HEK293T (cell line): ENCODE measurements at regions not wholly inside any gene's neighbourhood (a gene's known extent, or its start where the extent isn't known, plus 50 kb on each side); places are given as distances from the start of the nearest gene placed in this dataset.

Experiments used
- BHLHE40 ChIP-seq: fragments of 450-650 bp; IDR thresholded peaks from 2 replicates; pipeline ENCODE4 v1.6.1; 2016; ENCODE audit warnings: mild to moderate bottlenecking, moderate library complexity, borderline replicate concordance
- CTBP1 ChIP-seq: fragments of 450-650 bp; IDR thresholded peaks from 2 replicates; pipeline ENCODE4 v1.6.1; 2016; ENCODE audit warnings: borderline replicate concordance
- ELF4 ChIP-seq: fragments of 450-650 bp; IDR thresholded peaks from 2 replicates; pipeline ENCODE4 v1.6.1; 2017; ENCODE audit warnings: antibody characterized with exemption
- FOXA1 ChIP-seq: fragments of 450-650 bp; IDR thresholded peaks from 2 replicates; pipeline ENCODE4 v1.6.1; 2016; ENCODE audit warnings: mild to moderate bottlenecking
- FOXK2 ChIP-seq: fragments of 450-650 bp; IDR thresholded peaks from 2 replicates; pipeline ENCODE4 v1.6.1; 2016; ENCODE audit warnings: mild to moderate bottlenecking
- FOXM1 ChIP-seq: fragments of 450-650 bp; IDR thresholded peaks from 2 replicates; pipeline ENCODE4 v1.6.1; 2017; ENCODE audit warnings: mild to moderate bottlenecking, borderline replicate concordance
- HDGF ChIP-seq: fragments of 450-650 bp; IDR thresholded peaks from 2 replicates; pipeline ENCODE4 v1.6.1; 2017; ENCODE audit warnings: antibody characterized with exemption, borderline replicate concordance
- L3MBTL2 ChIP-seq: fragments of 450-650 bp; conservative IDR thresholded peaks from 2 replicates; pipeline ENCODE4 v1.6.1; 2016; ENCODE audit warnings: mild to moderate bottlenecking
- LEF1 ChIP-seq: fragments of 450-650 bp; IDR thresholded peaks from 2 replicates; pipeline ENCODE4 v1.6.1; 2017; ENCODE audit warnings: mild to moderate bottlenecking, borderline replicate concordance
- SP1 ChIP-seq: fragments of 450-650 bp; IDR thresholded peaks from 2 replicates; pipeline ENCODE4 v1.6.1; 2017
- SUZ12 ChIP-seq: fragments of 450-650 bp; IDR thresholded peaks from 2 replicates; pipeline ENCODE4 v1.6.1; 2016; ENCODE audit warnings: mild to moderate bottlenecking
- TARDBP ChIP-seq: fragments of 450-650 bp; IDR thresholded peaks from 2 replicates; pipeline ENCODE4 v1.6.1; 2016
- ZNF384 ChIP-seq: fragments of 450-650 bp; IDR thresholded peaks from 2 replicates; pipeline ENCODE4 v1.6.1; 2016
- TF ChIP-seq, protein P1 (sequence below): fragments of 450-650 bp; IDR thresholded peaks from 2 replicates; pipeline ENCODE4 v1.6.1; 2016

DNA sequence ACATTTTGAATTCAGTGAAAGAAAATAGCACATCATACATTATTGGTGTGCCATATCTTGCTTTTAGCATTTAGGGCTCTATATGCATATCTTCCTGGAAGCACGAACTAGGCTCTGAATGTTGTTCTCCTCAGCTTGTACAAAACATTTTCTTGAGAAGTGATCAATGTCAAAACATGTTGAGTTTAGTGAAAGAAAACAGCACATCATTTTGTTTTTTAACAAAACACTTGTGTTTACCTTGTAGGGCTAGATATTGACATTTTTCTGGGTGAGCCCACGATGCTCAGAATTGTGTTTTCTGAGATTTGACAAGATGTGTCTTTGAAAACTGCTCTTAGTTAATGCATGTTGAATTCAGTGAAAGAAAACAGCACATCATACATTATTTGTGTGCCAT is 81.0 kb downstream of the ASCL4 start:
- TF ChIP-seq HDGF (no peak), SP1 (no peak), SUZ12 (no peak), BHLHE40 (no peak), ZNF384 (no peak), ELF4 (no peak), CTBP1 (no peak), FOXM1 (no peak), FOXK2 (no peak), TARDBP (no peak), FOXA1 (no peak), LEF1 (no peak), L3MBTL2 (no peak)
- TF ChIP-seq, protein P1, sequence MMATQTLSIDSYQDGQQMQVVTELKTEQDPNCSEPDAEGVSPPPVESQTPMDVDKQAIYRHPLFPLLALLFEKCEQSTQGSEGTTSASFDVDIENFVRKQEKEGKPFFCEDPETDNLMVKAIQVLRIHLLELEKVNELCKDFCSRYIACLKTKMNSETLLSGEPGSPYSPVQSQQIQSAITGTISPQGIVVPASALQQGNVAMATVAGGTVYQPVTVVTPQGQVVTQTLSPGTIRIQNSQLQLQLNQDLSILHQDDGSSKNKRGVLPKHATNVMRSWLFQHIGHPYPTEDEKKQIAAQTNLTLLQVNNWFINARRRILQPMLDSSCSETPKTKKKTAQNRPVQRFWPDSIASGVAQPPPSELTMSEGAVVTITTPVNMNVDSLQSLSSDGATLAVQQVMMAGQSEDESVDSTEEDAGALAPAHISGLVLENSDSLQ: no peak
